Activated naive CD4-positive, alpha-beta T cell treated with anti-CD3 and anti-CD28 coated beads, Interleukin-2, amount 50 U/mL, for 16 hours (primary cell): ENCODE measurements at regions not wholly inside any gene's neighbourhood (a gene's known extent, or its start where the extent isn't known, plus 50 kb on each side); places are given as distances from the start of the nearest gene placed in this dataset.

Experiments
- DNase-seq: peaks from one replicate; pipeline ENCODE4 v3.0.0-alpha.2; 2020

DNA sequence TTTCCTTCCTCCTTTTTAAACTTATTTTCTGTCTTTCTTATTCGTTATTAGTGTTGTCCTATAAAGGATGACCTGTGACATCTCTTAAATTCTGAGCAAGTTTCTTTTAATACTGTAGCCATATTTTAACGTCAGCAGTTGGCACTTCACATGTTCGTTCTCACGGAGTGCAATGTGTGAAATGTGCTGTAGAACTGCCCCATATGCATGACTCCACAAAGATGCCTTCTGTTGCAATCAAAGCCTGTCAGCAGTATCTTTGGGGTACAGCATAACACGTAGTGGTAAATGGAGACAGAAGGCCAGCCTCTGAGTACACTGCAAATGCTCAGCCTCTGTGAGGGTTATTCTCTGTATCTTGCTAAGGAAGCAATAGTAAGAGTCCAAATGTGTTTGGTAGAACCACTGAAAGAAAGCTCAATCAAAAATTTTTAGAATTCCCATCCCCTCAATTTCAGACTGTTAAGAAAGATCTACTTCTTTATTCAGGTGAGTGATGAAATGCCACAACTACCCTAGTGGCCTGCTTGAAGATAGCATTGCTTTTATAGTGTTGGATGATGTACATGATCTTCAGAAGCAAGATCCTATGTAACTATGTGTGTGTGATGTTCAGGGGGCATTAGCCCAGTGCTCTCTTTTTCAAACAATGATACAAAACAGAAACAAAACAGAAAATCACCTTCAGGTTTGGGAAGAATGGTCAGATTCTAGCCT is 277.7 kb downstream of the TMEM167A start:
- no peak for DNase-seq

DNA sequence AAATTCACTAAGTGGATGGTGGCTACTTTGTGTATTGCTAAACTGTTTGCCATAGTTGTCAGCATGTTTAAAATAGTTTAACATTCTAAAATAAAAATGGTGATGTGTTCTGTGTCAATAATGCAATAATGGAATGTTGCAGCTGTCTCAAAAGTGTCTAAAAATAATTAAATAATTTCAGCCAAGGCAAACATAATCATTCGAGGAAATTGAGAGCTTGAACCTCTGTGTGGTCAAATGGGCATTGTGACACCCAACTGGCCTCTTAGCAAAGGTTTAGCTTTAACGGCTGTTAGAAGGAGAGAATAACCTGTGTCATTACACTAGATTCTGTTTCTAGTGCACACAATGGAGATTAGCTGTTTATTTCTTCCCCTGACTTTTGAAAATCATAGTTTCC is 278.5 kb downstream of the TMEM167A start:
- DNase-seq: no peak

DNA sequence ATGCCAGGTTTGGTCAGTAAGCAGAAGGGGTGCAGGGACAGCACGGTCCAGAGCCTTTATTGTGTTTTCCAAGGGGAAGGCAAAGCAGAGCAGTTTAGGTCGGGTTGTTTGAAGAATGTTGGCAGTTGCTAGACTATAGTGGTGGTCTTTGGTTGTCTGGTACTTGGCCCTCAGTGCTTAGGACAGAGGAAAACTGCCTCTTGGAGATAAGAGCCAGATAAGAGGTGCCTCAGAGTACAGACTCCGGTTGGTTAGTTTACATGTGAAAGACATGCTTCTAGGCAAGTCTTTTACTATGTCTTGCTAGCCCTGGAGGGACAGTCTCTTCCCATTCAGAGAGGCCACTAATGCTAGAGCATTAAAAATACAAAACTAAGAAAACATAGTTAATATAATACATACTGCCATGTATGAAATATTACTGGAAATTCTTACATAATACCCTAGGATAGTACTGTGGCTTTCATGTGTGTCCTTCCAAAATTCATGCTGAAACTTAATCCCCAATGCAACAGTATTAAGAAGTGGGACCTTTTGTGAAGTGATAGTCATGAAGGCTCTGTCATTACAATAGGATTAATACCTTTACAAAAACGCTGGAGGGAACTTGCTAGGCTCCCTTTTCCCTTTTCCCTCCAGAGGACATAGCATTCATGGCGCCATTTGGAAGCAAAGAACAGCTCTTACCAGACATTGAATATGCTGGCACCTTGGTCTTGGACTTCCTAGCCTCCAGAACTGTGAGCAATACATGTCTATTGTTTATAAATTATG is 280.4 kb downstream of the TMEM167A start:
- DNase-seq: no peak

DNA sequence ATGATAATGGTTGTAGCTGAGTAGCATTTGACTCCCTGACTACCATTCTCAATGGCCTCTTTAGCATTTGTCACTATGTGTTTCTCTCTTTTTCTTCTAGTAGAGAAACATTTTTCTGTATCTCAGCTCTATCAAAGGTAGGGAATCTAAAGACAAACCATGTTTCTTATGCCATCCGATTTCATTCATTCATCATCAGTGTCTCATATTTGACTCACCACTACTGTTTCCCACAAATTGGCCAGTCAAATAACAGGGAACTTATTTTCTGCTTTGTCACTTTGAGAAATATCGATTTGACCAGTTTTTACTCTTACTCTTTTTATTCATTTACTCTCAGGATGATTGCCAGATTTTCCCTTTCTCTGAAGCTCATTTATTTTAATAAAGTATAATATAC is 282.3 kb downstream of the TMEM167A start:
- DNase-seq: no peak

DNA sequence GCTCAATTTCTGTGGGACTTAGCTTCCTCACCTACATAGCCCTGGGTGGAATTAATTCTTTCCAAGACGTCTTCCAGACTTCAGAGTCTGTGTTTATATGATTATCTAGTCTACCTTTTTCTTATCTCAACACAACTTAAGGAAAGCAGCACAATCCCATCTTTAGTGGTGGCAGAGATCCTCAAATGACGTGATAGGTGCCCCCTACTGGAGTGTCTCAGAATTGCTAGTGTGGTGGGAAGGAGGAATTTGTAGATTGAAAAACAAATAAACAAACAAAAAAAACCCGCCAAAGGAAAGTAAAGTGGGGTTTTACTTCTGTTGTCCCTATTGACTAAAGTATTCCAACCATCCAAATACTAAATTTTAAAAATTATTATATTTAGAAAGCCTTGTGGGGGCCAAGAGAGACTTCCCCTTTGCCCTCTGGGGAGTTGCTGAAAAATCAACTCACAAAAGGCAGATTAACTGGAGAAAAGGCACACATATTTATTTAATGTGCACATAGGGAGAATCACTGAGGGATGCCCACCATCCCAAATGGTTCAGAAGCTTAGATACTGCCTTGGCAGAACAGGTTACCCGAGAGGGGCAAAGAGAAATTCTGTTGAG is 283.3 kb downstream of the TMEM167A start:
- DNase-seq: peak; percentile 14

DNA sequence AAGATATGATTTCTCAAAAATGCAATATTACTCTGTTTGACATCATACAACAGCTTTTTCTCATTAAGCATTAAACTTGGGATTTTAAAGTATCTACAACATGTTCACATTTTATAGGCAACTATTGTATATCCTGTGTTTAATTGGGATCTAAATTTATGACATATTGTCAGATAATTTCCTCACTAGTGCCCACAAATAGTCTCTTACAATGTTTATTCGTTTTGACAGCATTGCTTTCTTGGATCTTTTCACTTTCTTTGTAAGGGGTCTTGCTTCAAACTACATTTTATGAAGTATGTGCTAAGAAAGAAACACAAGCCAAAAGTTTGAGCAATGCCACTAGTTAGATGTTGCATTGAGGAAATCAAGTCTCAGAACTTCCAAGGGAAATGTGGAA is 285.1 kb downstream of the TMEM167A start:
- DNase-seq: no peak

DNA sequence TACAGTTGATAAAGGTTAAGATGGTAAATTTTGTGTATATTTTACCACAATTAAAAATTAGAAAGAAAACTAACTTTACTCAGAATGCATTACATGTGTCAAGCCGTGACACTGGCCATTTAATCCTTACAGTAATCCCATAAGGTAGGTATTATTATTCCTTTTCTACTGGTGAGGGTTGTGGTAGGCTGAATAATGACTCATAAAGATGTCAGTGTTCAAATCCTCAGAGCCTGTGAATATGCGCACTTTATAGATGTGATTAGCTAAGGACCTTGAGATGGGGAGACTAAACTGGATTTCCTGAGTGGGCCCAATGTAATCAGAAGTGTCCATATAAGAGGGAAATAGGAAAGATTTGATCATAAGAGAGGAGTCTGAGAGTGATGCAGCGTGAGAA is 288.1 kb downstream of the TMEM167A start:
- no peak for DNase-seq

DNA sequence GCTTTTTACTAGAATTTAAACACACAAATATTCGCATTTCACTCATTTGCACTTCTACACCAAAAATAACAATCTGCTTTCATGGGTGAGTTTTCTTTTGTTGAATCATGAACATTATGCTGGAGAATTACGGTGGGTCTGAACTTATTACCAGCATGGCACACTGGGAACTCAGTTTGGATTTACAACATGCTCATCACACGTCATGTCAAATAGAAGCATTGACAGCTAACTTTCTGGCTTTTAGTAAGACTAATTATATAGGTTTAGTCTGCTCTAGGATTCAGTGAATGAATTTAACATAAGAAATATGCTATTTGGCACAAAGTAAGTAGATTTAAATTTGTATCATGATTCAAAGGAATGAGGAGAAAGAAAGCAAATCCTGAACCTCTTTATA is 290.4 kb downstream of the TMEM167A start:
- DNase-seq: no peak

DNA sequence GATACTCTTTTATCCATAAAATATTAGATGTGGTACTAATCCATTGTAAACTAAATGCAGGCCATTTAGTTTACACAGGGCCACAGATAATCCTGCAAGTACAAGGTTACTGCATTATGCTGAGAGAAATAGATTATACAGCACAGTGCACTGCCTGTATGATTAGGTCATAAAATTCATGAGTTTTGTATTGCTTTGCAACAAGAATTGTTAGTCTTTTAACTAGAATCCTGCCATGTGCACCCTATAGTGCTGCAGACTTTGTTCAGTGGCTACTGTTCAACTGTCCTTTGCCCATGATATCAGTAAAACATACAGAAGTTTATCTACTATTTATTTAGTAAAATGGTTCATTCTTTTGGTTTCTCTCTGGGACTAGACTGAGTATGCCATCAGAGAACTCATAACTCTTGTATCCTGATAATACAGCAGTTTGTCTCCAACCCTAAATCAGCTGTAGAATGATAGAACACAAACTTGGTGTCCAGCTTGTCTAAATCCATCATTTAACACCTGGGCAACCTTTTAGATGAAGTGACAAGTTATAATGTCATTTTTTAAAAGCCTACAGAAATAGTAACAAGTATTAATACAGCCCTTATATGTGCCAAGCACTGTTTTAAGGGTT is 291.2 kb downstream of the TMEM167A start:
- DNase-seq: no peak

DNA sequence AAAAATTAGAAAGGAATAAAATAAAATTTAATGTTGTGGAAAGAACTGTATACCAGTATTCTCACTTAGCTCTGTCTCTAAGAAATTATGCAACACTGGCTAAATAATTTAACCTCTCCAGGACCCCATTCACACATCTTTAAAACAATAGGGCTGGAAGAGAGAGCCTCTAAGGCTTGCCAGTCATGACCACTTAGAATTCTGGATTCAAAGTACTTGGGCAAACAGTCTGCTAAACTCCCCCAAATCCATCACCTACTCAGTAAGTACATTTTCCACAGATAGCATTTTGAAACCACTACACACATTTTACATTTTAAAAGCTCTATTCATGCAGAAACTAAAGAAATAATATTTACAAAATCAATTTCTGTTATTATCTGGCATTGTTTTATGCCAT is 291.7 kb downstream of the TMEM167A start:
- no peak for DNase-seq

DNA sequence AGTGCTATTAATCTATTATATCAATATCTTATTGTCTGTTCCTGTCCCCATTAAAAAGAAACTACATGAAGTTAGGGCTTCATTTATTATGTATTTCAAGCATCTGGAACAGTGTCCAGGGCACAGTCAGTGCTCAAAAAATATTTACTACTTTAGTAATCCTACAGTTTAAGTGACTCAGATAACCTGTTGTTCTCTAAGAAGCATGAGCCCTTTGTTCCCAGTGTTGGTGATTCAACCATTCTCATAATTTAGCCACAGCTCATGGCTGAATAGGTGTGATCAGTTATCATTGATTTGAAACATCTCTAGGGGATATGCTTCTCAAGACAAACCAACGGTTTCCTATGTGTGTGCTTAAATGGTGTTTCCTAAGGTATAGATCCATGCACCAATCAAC is 292.7 kb downstream of the TMEM167A start:
- DNase-seq: no peak

DNA sequence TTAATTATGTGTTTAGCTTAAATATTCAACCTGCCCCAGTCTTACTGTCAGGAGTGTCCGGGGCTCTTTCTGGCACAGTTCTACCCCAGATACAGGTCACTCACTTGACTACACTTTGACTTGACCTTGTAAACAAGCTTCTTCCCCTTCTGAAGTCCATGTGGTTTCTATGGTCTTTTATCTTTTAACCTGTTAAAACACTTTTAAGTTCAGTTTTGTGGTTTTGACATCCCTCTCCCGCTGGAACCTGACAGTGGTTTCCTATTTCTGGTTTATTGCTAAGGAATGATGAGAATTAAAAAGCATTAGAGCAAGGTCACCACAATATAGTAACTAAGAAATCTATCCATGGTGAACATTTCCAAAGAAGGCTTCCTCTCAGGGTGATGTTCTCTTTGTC is 300.1 kb downstream of the TMEM167A start:
- DNase-seq: no peak

DNA sequence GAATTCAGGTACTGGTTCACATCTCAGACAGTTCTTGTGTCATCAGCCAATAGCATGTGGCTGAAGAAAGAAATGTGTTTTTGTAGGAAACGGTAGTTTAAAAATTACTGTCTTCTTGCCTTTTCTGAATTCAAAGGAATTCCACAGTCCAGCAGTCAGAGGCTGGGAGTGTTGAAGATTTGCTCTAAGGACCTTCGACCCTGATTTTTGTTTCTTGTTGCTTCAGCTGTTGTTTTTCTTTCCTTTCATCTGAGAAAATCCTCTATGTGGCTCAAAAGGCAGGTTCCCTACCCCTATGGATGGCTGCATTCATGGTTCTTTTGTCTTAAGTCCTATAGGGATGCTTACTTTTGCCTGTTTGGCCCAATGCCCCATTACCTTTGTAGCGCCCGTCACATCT is 304.9 kb downstream of the TMEM167A start:
- no peak for DNase-seq

DNA sequence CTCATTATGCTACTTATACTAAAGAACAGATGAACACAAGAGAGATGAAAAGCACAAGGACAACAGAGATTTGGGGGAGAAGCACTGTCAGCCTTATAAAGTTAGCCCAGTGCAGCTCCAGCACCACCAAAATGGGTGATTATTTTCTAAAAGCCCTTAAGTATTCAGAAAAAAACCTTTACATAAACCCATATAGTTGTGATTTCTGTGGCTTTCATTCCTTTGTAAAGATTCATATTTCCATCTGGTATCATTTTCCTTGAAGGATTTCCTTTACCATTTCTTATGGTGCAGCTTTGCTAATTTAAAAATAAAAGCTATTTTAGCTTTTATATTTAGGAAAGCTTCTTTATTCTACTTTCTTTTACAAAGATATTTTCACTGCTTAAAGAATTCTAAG is 311.0 kb downstream of the TMEM167A start:
- DNase-seq: no peak

DNA sequence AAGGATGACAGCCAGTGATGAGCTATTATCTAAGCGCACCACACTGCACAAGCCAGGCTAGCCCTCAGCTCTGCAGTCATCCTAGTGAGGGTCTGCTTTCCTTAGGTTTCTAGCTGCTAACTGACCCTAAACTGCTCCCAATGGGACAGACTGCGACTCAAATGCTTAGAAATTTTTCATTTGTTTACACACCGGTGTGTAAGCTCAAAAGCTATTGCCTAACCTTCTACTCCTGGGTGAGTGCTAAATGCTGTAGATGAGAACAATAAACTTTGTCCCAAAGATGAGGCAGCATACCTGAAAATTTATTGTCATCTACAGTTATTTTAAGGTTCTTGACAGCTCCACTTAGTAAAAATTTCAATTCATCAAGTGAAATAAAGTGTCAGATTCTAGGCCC is 311.4 kb downstream of the TMEM167A start:
- DNase-seq: no peak

DNA sequence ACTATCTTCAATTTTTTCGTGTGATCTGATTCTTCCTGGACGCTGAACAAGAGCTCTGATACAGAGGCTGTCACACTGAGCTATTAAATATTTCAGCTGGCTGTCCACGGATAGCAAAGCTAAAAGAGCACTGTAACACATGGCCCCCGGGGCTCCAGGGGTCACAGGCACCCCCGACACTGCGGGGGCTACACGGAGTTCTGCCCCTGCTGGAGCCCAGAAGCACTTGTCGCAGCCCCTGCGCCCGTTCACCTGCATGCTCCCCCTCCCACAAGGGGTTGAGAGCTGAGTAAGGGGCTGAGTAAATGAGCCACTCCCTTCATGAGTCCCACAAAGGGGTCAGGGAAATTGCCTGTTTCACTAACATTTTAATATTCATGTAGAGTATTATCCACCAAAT is 316.3 kb downstream of the TMEM167A start:
- no peak for DNase-seq

DNA sequence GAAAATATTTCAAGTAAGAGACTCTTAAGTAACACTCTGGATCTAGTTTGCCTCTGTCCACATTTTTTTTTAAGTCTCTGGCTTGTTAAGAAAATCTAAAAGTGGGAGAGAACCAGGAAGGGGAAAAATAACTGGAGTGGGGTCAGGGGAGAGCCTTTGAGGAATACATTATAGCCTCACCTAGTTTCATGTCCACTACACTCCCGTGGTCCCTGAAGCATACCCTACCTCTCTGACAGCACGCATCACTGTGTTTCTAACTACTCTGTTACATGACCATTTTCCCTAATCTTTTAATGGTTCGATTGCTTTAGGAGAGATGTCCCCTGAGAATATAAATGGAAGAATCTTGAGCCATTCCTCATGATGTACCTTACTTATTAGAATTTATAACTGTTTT is 318.3 kb downstream of the TMEM167A start:
- no peak for DNase-seq

DNA sequence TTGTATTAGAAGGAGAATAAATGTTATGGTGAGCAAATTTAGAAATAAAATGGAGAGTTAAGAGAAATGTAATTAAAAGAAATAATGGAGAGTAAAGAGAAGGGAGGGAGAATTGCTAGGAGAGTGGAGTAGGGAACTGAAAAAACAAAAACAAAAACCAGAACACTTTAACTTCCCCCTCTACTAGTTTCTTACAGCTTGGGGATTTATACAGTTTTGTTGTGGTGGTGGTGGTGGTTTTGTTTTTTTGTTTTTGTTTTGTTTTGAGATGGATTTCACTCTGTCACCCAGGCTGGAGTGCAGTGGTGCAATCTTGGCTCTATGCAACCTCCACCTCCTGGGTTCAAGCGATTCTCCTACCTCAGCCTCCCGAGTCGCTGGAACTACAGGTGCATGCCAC is 322.4 kb downstream of the TMEM167A start:
- no peak for DNase-seq

DNA sequence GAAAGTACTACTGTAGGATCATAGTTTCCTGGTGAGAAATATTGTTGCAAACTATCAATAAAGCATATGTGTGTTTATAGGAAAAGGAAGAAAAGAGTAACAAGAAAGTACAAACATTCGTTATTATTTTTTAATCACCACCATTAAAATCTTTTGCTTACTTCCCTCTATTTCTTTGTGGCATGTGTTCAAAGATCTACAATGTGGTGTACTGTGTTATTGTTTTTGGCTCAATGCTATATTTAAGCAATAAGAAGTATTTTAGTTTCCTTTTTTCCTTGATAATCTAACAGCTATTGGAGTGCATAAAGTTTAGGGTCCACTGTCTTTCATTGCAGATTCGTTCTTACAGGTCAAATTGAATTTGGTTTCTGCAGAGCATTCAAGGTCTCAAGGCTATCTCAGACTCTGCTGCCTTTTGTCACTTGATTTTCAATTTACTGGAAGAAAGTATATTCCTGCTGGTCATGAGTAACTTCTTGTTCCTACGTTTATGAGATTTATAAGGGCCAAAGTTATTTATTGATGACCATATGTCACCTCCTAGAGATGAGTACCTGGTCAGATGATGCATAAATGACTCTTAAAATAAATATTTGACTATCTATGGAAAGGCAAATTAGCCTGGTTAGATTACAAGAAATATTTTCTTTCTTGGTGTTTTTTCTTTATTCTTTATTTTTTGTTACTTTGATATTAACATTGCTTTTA is 323.0 kb downstream of the TMEM167A start:
- no peak for DNase-seq

DNA sequence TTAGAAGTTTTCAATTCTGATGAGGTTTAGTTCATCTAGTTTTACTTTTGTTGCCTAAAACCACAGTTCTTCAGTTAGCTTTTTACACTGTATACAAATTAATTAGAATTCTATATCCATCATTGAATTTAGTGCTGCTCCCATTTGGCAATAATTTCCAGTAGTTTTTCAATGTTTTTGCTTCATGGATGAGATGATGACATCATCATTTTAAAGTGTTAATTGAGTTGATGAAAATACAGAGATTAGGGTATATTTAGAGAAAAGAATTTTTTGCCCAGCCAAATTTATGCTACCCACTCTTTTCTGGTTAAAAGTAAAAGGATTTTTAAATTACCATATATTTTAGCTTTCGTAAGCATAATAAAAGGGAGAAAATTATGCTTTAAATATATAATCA is 323.8 kb downstream of the TMEM167A start:
- no peak for DNase-seq

DNA sequence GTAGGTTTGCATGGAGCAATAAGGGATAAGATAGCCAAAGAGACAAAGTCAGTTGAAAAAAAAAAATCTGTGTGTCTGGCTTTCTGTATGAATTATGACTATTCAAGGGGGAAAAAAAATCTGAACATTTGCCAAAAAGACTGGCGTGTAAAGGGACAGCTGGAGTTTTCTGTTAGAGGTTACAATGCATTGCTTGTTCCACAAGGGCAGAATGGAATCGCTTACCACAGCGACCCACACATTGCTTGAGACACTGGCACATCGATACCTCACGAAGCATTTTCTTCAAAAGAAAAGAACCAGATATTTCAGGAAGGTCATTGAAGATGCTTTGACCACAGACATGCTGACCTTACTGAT is 327.8 kb downstream of the TMEM167A start:
- no peak for DNase-seq

DNA sequence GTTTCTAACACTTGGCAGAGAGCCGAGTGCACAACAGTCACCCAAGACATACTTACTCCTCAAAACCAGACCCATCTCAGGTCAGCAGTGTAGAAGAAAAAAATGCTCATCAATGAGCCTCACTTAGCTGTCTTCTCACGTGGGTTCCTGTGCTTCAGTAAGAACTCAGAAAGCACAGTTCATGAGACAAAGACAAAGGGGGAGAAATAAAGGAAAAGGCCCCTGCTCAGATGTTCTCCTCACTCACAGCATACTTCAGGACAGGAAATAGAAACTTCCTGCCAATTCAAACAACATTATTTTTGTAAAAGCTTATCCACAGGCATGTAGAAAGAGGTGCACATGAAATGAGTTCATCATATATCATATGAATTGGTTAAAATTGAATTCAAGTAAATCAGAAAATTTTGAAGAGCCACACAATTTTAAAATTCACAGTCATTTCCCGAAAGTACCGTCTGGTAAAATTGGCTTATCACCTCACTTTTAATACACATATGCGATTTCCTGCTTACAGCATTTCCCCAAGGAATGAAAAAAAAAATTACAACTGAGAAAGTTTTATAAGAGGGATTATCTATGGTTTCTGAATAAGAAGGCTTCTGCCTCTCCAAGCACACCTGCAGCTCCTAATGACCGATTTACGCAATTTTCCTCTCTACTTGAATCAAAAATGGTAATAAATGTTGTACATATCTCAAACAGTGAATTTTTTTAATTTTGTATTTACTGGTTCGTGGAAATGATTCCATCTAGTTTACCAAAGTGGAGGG is 328.3 kb downstream of the TMEM167A start:
- DNase-seq: no peak
